ENCODE measurements at regions not wholly inside any gene's neighbourhood (a gene's known extent, or its start where the extent isn't known, plus 50 kb on each side); places are given as distances from the start of the nearest gene placed in this dataset.

DNA sequence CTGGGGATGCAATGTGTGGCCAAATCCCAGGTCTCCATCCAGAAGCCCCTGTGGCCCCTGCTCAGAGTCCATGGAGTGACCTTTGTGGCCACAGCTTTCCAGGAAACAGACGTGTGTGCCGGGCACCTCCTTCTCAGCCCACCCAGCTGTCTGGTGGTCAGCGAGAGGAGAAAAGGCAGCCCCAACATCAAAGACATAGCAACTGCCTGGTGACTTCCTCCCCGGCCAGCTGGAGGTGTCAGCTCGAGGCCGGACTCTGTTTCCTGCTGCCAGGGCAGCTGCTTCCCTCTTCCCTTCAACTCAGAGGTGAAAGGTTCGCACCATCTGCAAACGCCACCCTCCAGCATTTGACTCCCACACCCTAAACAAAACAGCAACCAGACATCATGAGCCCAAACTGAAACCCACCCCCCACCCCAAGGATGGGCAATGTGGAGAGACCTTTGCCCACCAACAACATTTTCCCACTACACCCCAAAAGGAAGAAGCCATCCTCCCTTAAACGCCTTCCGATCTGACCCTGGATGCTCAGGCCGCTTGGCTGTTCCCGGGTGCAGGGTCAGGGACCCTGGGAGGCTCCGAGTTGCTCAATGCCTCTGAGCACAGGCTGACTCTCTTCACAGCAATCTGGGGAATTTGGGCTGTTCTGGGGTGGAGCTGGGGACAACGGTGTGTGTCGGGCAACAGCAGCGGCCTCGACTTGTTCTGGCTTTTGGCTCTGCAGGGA, 162.3 kb downstream of the PSMG1 start:
- no peaks in the 10 kb centered on the region for H3K27me3 ChIP-seq
- H3K9me3 ChIP-seq: no peaks in the 10 kb centered on the region
- no peaks in the 10 kb centered on the region for H3K36me3 ChIP-seq
- TF ChIP-seq, protein P1, sequence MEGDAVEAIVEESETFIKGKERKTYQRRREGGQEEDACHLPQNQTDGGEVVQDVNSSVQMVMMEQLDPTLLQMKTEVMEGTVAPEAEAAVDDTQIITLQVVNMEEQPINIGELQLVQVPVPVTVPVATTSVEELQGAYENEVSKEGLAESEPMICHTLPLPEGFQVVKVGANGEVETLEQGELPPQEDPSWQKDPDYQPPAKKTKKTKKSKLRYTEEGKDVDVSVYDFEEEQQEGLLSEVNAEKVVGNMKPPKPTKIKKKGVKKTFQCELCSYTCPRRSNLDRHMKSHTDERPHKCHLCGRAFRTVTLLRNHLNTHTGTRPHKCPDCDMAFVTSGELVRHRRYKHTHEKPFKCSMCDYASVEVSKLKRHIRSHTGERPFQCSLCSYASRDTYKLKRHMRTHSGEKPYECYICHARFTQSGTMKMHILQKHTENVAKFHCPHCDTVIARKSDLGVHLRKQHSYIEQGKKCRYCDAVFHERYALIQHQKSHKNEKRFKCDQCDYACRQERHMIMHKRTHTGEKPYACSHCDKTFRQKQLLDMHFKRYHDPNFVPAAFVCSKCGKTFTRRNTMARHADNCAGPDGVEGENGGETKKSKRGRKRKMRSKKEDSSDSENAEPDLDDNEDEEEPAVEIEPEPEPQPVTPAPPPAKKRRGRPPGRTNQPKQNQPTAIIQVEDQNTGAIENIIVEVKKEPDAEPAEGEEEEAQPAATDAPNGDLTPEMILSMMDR (IDR thresholded peaks at IDR 0.05; ENCODE audit: low read depth, low read length): no peak
- H3K4me3 ChIP-seq (ENCODE audit: low read depth, low read length): no peak overlapping the region
- no peak for DNase-seq
- H3K4me1 ChIP-seq: peaks cover 6% of the 10 kb centered on the region; the same call in 1 of the 2 replicates

DNA sequence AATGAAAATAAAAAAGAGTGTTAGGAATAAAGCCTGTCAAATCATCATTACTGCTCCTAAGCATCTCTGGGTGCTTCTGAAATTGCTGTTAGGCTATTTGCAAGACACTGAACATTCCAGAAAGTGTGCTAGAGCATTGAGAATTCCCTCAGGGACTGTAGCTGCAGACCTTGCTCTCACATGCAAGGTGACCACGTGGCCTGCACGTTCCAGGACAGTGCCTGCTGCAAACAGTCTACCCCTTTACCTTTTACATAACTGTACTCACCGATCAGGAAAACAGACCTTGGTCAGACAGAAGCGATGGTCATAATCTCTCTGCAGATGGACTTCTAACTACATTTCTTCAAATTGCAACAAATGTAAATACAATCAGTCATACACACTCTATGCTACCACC, 164.5 kb downstream of the PSMG1 start:
- DNase-seq: no peak
- TF ChIP-seq, protein P1 (IDR thresholded peaks at IDR 0.05; ENCODE audit: low read depth, low read length): no peak

DNA sequence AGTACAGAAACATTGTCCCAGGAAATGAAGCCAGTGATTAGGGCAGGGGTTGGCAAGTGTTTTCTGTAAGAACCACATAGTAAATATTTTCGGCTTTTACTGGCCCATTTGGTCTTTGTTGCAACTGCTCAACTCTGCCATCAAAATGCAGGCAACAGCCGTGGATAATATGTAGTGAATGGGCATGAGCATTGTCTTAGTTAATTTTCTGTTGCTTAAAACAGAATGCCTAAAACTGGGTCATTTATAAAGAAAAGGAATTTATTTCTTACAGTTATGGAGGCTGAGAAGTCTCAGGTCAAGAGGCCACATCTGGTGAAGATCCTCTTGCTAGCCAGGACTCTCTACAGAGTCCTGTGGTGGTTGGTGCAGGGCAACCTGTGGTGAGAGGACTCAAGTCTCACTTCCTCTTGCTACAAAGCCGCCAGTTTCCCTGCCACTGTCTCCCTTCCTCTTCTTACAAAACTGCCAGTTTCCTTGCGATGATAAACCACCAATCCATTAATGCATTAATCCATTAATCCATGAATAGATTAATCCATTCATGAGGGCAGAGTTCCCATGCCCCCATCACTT, 166.4 kb downstream of the PSMG1 start:
- H3K27me3 ChIP-seq: no peaks in the 10 kb centered on the region
- H3K4me3 ChIP-seq (ENCODE audit: low read depth, low read length): no peak overlapping the region
- TF ChIP-seq, protein P1 (IDR thresholded peaks at IDR 0.05; ENCODE audit: low read depth, low read length): no peak
- DNase-seq: no peak
- no peaks in the 10 kb centered on the region for H3K9me3 ChIP-seq
- no peaks in the 10 kb centered on the region for H3K36me3 ChIP-seq
- no peaks in the 10 kb centered on the region for H3K4me1 ChIP-seq

More for the DNA sequence above, 164.5 kb downstream of the PSMG1 start:
- Histone ChIP-seq H3K27me3 (no peaks in the 10 kb centered on the region), H3K4me1 (peaks cover 6% of the 10 kb centered on the region; the same call in 1 of the 2 replicates), H3K9me3 (no peaks in the 10 kb centered on the region), H3K36me3 (no peaks in the 10 kb centered on the region), H3K4me3 (ENCODE audit: low read depth, low read length) (no peak overlapping the region)

DNA sequence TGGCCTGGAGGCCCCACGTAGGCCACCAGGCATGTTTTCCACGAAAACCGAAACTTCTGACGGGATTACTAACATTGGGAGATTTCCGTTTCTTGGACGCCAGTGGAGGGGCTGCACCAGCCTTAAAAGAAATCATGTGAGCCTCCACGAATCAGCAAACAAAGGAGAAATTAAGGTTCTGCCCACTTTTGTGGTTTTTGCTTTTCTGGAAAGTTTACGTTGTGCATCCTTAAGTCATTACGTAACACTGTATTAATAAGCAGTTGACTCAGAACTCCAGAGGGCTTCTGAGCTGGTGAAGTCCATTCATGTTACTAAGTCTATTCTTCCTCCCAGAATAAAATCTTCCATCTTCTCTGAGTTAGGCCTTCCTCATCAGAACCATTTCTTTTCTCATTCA, 168.5 kb downstream of the PSMG1 start:
- H3K4me1 ChIP-seq: no peaks in the 10 kb centered on the region
- H3K27me3 ChIP-seq: no peaks in the 10 kb centered on the region
- H3K36me3 ChIP-seq: no peaks in the 10 kb centered on the region
- no peak overlapping the region for H3K4me3 ChIP-seq (ENCODE audit: low read depth, low read length)
- no peak for DNase-seq
- H3K9me3 ChIP-seq: no peaks in the 10 kb centered on the region
- TF ChIP-seq, protein P1 (IDR thresholded peaks at IDR 0.05; ENCODE audit: low read depth, low read length): no peak

DNA sequence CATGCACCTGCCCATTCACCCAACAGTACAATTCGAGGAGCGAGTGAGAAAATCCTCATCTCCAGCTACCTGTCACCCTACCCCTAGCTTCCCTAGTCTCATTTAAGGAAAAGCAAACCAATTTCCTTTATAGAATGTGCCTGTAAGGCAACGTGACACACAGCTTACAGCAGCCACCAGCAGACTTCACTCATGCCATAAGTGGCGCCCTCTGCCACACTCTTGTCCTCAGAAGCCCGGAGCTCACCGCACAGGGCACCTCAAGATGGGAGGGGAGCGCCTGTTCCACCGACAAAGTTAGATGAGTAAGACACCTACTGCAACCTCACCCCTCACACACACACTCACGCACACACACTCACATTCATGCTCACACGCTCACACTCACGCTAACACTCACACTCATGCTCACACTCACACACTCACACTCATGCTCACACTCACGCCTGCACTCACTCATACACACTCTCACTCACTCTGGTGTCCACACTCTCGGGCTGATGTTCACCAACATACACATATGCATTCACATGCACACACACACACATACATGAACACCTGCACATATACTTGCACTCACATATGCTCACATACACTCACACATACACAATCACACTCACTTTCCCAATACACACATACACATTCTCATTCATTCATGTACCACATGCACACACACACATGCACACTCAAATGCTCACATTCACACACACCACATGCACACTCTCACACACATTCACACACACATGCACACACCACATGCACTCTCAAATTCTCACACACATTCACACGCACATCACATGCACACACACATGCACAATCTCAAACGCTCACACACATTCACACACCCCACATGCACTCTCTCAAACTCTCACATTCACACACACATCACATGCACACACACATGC, 170.7 kb downstream of the PSMG1 start:
- H3K27me3 ChIP-seq: no peaks in the 10 kb centered on the region
- DNase-seq: no peak
- H3K4me1 ChIP-seq: no peaks in the 10 kb centered on the region

More for the DNA sequence above, 170.7 kb downstream of the PSMG1 start:
- Histone ChIP-seq H3K36me3 (no peaks in the 10 kb centered on the region), H3K4me3 (ENCODE audit: low read depth, low read length) (no peak overlapping the region), H3K9me3 (no peaks in the 10 kb centered on the region)
- TF ChIP-seq, protein P1 (IDR thresholded peaks at IDR 0.05; ENCODE audit: low read depth, low read length): no peak

Data from BE2C (cell line).